Transverse colon (tissue), 4 donors: ENCODE measurements at regions not wholly inside any gene's neighbourhood (a gene's known extent, or its start where the extent isn't known, plus 50 kb on each side); places are given as distances from the start of the nearest gene placed in this dataset.

Source experiments
- DNase-seq: peaks from one replicate; pipeline ENCODE4 v3.0.0-alpha.2; 2019
- H3K27ac ChIP-seq, 4 donors: fragments of 200-600 bp; sonication (generic); 2 replicates each; pipeline ENCODE4 v1.5.1; 2016 to 2018; ENCODE audit warnings: inconsistent platforms in 4 of 4
- H3K27me3 ChIP-seq: fragments of 200-600 bp; sonication (generic); 2 replicates; pipeline ENCODE4 v1.5.1; 2017; ENCODE audit warnings: inconsistent platforms
- H3K36me3 ChIP-seq, 4 donors: fragments of 200-600 bp; sonication (generic); 2 replicates each; pipeline ENCODE4 v1.5.1; 2017 to 2019; ENCODE audit warnings: inconsistent platforms in 4 of 4
- H3K4me1 ChIP-seq, 4 donors: fragments of 200-600 bp; sonication (generic); 2 replicates each; pipeline ENCODE4 v1.5.1; 2017 to 2020; ENCODE audit warnings: inconsistent platforms in 4 of 4
- H3K4me3 ChIP-seq, 4 donors: fragments of 200-600 bp; sonication (generic); 1 replicate in 1 of 4; 2 replicates in 3 of 4; pipeline versions ENCODE4 v1.5.1 to v1.6.1; 2017 to 2019; ENCODE audit warnings: inconsistent platforms in 4 of 4
- H3K9me3 ChIP-seq, 2 donors: fragments of 200-600 bp; sonication (generic); 2 replicates each; pipeline ENCODE4 v1.5.1; 2017 to 2019; ENCODE audit warnings: inconsistent platforms in 2 of 2
- EP300 ChIP-seq: sonication (generic); formaldehyde crosslinking; IDR thresholded peaks from one replicate; pipeline ENCODE4 v1.6.1; 2017; ENCODE audit warnings: antibody characterized with exemption, low read depth
- POLR2A ChIP-seq: fragments of 450-650 bp; IDR thresholded peaks from one replicate; pipeline ENCODE4 v1.6.1; 2016; ENCODE audit warnings: antibody characterized with exemption, mild to moderate bottlenecking, moderate library complexity
- POLR2AphosphoS5 ChIP-seq, 3 donors: sonication (generic); formaldehyde crosslinking; IDR thresholded peaks; one replicate each; pipeline ENCODE4 v1.6.1; 2016; ENCODE audit warnings: antibody characterized with exemption in 3 of 3
- WGBS, 2 donors: methylation state at CpG; one replicate each; pipeline ENCODE4 v1.1.5; 2018; ENCODE audit warnings: low coverage in 1 of 2; 5-methylcytosine and 5-hydroxymethylcytosine counted together
- in situ Hi-C, 4 donors: fragments of 200-750 bp; cut with MboI; loops; one replicate each; pipeline versions ENCODE4 v1.15.0 to v1.15.1; 2017; ENCODE audit warnings: low sequenced_read_pairs in 3 of 4, low pct_ligation_motif_present in 1 of 4, low pct_unique_long_range_greater_than_20kb in 1 of 4
- intact Hi-C: fragments of 100-400 bp; cut with DNase I; formaldehyde crosslinking; loops from one replicate; pipeline ENCODE4 v1.15.1; 2023; ENCODE audit warnings: low total_unique reads
- TF ChIP-seq, protein P1 (sequence below), 5 experiments: fragments of 200-600 bp in 3 of 5; fragments of 450-650 bp in 2 of 5; sonication (generic) in 3 of 5; IDR thresholded peaks; 1 replicate in 2 of 5; 2 replicates in 3 of 5; pipeline ENCODE4 v1.5.1; 2016 to 2017; ENCODE audit warnings: antibody characterized with exemption in 5 of 5, inconsistent platforms in 3 of 5, mild to moderate bottlenecking in 2 of 5, moderate library complexity in 1 of 5

DNA sequence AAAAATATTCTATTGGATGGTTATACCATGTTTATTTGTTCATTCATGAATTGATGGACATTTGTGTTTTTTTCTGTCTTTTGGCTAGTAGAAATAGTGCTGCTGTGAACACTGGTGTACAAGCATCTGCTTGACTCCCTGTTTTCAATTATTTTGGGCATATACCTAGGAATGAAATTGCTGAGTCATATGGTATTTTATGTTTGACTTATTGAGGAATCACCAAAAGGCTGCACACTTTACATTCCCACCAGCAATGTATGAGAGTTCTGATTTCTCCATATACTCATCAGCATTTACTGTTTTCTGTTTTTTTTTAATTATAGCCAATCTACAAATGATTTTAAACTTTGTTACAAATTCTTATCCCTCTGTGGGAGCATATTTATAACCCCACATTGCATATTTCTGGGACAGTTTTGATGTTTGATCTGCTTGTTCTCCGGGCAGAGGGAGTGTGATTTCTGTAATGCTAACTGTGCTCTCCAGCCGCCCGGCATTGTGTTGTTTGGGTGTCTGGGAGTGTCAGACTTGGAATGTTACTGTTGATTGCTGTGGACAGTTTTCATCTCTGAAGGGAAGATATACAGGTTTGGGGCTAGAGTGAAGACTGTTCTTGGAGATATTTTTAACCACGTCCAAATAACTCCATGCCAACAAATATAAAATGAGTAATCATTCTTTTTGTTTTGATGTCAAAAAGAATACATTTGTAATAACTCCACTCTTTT is 60.5 kb upstream of the PGRMC2 start:
- intact Hi-C loops, result no loop called here
- in situ Hi-C loops, result no loop called here
- Histone ChIP-seq H3K27me3 (no peaks in the 10 kb centered on the region), H3K4me3 (no peak overlapping the region), H3K9me3 (no peaks in the 10 kb centered on the region), H3K27ac (no peak overlapping the region), H3K36me3 (no peaks in the 10 kb centered on the region), H3K4me1 (no peaks in the 10 kb centered on the region)
- no peak for DNase-seq
- 76 to 83% methylated on average over 3 to 4 of the region's 4 CpGs for WGBS, 2 donors
- TF ChIP-seq, protein P1, sequence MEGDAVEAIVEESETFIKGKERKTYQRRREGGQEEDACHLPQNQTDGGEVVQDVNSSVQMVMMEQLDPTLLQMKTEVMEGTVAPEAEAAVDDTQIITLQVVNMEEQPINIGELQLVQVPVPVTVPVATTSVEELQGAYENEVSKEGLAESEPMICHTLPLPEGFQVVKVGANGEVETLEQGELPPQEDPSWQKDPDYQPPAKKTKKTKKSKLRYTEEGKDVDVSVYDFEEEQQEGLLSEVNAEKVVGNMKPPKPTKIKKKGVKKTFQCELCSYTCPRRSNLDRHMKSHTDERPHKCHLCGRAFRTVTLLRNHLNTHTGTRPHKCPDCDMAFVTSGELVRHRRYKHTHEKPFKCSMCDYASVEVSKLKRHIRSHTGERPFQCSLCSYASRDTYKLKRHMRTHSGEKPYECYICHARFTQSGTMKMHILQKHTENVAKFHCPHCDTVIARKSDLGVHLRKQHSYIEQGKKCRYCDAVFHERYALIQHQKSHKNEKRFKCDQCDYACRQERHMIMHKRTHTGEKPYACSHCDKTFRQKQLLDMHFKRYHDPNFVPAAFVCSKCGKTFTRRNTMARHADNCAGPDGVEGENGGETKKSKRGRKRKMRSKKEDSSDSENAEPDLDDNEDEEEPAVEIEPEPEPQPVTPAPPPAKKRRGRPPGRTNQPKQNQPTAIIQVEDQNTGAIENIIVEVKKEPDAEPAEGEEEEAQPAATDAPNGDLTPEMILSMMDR (IDR thresholded peaks at IDR 0.05), result no peak
- TF ChIP-seq EP300, result no peak
- no peak for TF ChIP-seq POLR2AphosphoS5 (IDR thresholded peaks at IDR 0.05)
- no peak for TF ChIP-seq POLR2A

DNA sequence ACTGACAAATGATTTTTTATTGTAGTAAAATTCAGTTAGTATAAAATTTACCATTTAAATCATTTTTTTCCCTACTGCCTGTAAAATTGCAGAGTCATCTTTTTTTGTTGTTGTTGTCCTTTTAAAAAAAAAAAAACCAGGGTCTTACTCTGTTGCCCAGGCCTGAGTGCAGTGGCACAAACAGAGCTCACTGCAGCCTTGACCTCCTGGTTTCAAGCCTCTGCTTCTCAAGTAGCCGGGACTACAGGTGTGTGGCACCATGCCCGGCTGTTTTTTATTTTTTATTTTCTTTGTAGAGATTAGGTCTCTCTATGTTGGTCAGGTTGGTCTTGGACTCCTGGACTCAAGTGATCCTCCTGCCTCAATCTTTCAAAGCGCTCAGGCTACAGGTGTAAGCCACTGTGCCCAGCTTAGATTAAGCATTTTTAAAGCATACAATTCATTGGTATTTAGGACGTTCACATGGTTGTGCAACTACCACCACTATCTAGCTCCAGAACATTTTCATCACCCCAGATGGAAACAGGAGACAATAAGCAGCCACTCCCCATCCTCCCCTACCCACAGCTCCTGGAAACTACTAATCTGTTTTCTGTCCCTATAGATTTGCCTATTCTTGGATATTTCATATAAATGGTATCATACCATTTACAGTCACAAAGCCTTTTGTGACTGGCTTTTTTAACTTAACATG is 59.7 kb upstream of the PGRMC2 start:
- intact Hi-C loops, result no loop called here
- WGBS, 2 donors, result 36 to 49% methylated on average over 4 of the region's 4 CpGs
- in situ Hi-C loops, result no loop called here

DNA sequence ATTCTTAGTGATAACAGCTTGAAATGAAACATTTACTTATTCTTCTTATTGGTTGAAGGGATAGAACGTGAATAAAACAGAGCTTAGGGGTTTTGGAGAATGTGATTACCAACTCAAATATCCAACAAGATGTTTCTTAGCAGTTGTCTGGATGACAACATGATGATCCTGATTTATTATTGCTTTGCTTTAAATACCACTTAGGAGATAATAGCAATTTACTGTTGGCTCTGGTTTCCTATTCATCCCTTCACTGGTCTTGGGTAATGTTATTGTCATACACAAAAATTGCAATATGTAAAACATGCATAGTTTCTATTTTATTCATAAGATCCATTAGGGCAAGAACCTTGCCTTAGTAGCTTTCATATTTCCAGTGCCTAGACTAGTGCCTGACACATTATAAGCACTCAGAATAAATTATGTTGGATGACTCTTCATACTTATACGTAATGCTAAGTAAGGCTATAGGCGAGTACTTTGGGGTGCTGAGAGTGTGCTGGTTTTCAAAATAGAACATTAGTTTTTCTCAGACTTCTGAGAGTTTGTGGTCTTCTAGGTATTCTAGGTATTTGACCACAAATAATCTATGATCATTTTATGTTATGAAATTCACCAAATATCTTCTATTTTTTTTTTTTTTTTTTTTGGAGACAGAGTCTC is 58.6 kb upstream of the PGRMC2 start:
- no peaks in the 10 kb centered on the region for H3K4me1 ChIP-seq
- no peak overlapping the region for H3K4me3 ChIP-seq
- intact Hi-C loops, result no loop called here
- DNase-seq, result no peak
- 91 to 100% methylated on average over 3 of the region's 3 CpGs for WGBS, 2 donors
- no peak overlapping the region for H3K27ac ChIP-seq
- H3K9me3 ChIP-seq, result no peaks in the 10 kb centered on the region
- no peaks in the 10 kb centered on the region for H3K27me3 ChIP-seq
- no peak for TF ChIP-seq POLR2AphosphoS5 (IDR thresholded peaks at IDR 0.05)
- no peak for TF ChIP-seq EP300
- in situ Hi-C loops, result no loop called here
- H3K36me3 ChIP-seq, result no peaks in the 10 kb centered on the region

More for the DNA sequence above, 59.7 kb upstream of the PGRMC2 start:
- Histone ChIP-seq H3K4me3 (no peak overlapping the region), H3K36me3 (no peaks in the 10 kb centered on the region), H3K9me3 (no peaks in the 10 kb centered on the region), H3K4me1 (no peaks in the 10 kb centered on the region), H3K27me3 (no peaks in the 10 kb centered on the region), H3K27ac (no peak overlapping the region)
- TF ChIP-seq EP300 (no peak), POLR2AphosphoS5 (IDR thresholded peaks at IDR 0.05) (no peak), POLR2A (no peak)
- TF ChIP-seq, protein P1 (IDR thresholded peaks at IDR 0.05), result no peak
- no peak for DNase-seq

DNA sequence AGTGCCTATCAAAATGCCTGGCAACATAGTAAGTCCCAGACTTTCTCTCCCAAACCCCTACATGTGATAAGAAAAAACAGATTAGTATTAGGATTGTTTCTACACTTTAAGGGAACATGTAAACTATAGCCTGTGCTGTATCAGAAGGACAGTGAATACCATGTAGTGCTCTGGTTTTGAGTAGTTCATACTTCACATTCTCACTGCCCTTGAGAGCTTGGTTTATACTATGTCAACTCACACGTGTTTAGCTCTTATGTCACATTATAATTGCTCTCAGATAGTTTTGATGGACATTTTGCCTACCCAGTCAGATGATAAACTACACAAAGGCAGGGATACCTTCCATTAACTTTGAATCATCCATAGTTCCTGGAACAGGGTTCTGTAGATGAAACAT is 58.0 kb upstream of the PGRMC2 start:
- 55 to 56% methylated on average over 1 of the region's 1 CpG for WGBS, 2 donors
- Histone ChIP-seq H3K4me3 (no peak overlapping the region), H3K27ac (no peak overlapping the region), H3K36me3 (no peaks in the 10 kb centered on the region), H3K4me1 (no peaks in the 10 kb centered on the region), H3K9me3 (no peaks in the 10 kb centered on the region), H3K27me3 (no peaks in the 10 kb centered on the region)
- no peak for DNase-seq
- in situ Hi-C loops, result no loop called here
- intact Hi-C loops, result no loop called here
- TF ChIP-seq, protein P1 (IDR thresholded peaks at IDR 0.05), result no peak
- TF ChIP-seq POLR2A (no peak), EP300 (no peak), POLR2AphosphoS5 (IDR thresholded peaks at IDR 0.05) (no peak)
